ENCODE measurements at regions not wholly inside any gene's neighbourhood (a gene's known extent, or its start where the extent isn't known, plus 50 kb on each side); places are given as distances from the start of the nearest gene placed in this dataset.

- Histone ChIP-seq H3K4me1 (ENCODE audit: insufficient read depth, low read length, poor library complexity, severe bottlenecking) (peaks cover 15% of the 10 kb centered on the region), H2AFZ (ENCODE audit: low read length) (no peak overlapping the region), H3K9me3 (ENCODE audit: low read length) (no peaks in the 10 kb centered on the region), H3K4me2 (ENCODE audit: low read length) (no peak overlapping the region), H4K20me1 (ENCODE audit: insufficient read depth, low read length) (no peaks in the 10 kb centered on the region), H3K9me2 (ENCODE audit: insufficient read depth, low read length) (no peaks in the 10 kb centered on the region), H3K4me3 (ENCODE audit: low read depth, low read length, poor library complexity, severe bottlenecking) (no peak overlapping the region), H3K27ac (ENCODE audit: low read depth, low read length, poor library complexity, severe bottlenecking) (no peak overlapping the region), H3K36me3 (ENCODE audit: insufficient read depth, low read length) (no peaks in the 10 kb centered on the region), H3K79me2 (ENCODE audit: insufficient read depth, low read depth, low read length) (no peaks in the 10 kb centered on the region)
- no peak for DNase-seq (ENCODE audit: low spot score)
- ChIA-PET CTCF (ENCODE audit: unreplicated experiment) (no interaction called here), POLR2A (no interaction called here)
- intact Hi-C loops (cut with micrococcal nuclease; ENCODE audit: unreplicated experiment): no loop called here
- BruUV-seq (replicated peaks): no TSS peak
- no peak for TF ChIP-seq CTCF (conservative IDR thresholded peaks at IDR 0.05; ENCODE audit: low read length)
- no peak for TF ChIP-seq EZH2phosphoT487 (IDR thresholded peaks at IDR 0.05; ENCODE audit: borderline replicate concordance, low read depth, low read length)
Measured at GRCh38 chr5:112681481-112681908, 56.2 kb upstream of the APC start.

- H3K4me1 ChIP-seq (ENCODE audit: insufficient read depth, low read length, poor library complexity, severe bottlenecking): peaks cover 15% of the 10 kb centered on the region
- POLR2A ChIA-PET: interaction anchor here (1.1 kb wide), 1 partner anchor 14 kb away, joined by 4 read pairs; no protein-coding TSS in a partner anchor
- H3K27ac ChIP-seq (ENCODE audit: low read depth, low read length, poor library complexity, severe bottlenecking): no peak overlapping the region
- H3K4me2 ChIP-seq (ENCODE audit: low read length): no peak overlapping the region
- no peak for DNase-seq (ENCODE audit: low spot score)
- CTCF ChIA-PET (ENCODE audit: unreplicated experiment): no interaction called here
- H3K4me3 ChIP-seq (ENCODE audit: low read depth, low read length, poor library complexity, severe bottlenecking): no peak overlapping the region
- H3K36me3 ChIP-seq (ENCODE audit: insufficient read depth, low read length): no peaks in the 10 kb centered on the region
- no peak overlapping the region for H2AFZ ChIP-seq (ENCODE audit: low read length)
- H3K9me3 ChIP-seq (ENCODE audit: low read length): no peaks in the 10 kb centered on the region
- no peaks in the 10 kb centered on the region for H3K9me2 ChIP-seq (ENCODE audit: insufficient read depth, low read length)
- TF ChIP-seq CTCF (conservative IDR thresholded peaks at IDR 0.05; ENCODE audit: low read length) (no peak), EZH2phosphoT487 (IDR thresholded peaks at IDR 0.05; ENCODE audit: borderline replicate concordance, low read depth, low read length) (no peak)
- no peaks in the 10 kb centered on the region for H3K79me2 ChIP-seq (ENCODE audit: insufficient read depth, low read depth, low read length)
- no TSS peak for BruUV-seq (replicated peaks)
- no peaks in the 10 kb centered on the region for H4K20me1 ChIP-seq (ENCODE audit: insufficient read depth, low read length)
- intact Hi-C loops (cut with micrococcal nuclease; ENCODE audit: unreplicated experiment): no loop called here
Measured at GRCh38 chr5:112682621-112683061, 55.0 kb upstream of the APC start.

- peaks cover 15% of the 10 kb centered on the region for H3K4me1 ChIP-seq (ENCODE audit: insufficient read depth, low read length, poor library complexity, severe bottlenecking)
- CTCF ChIA-PET (ENCODE audit: unreplicated experiment): no interaction called here
- intact Hi-C loops (cut with micrococcal nuclease; ENCODE audit: unreplicated experiment): no loop called here
Measured at GRCh38 chr5:112684121-112684520, 53.6 kb upstream of the APC start.

More at GRCh38 chr5:112684121-112684520, 53.6 kb upstream of the APC start:
- H3K79me2 ChIP-seq (ENCODE audit: insufficient read depth, low read depth, low read length): no peaks in the 10 kb centered on the region
- no peak overlapping the region for H3K27ac ChIP-seq (ENCODE audit: low read depth, low read length, poor library complexity, severe bottlenecking)
- POLR2A ChIA-PET: interaction anchor here (0.5 to 2.2 kb wide), 3 partner anchors 13 to 691 kb away, joined by 4 to 9 read pairs (median 5); no protein-coding TSS in a partner anchor
- no peak overlapping the region for H3K4me3 ChIP-seq (ENCODE audit: low read depth, low read length, poor library complexity, severe bottlenecking)
- H2AFZ ChIP-seq (ENCODE audit: low read length): peak overlapping the region; percentile 44; the same call in 1 of the 2 replicates
- no peaks in the 10 kb centered on the region for H4K20me1 ChIP-seq (ENCODE audit: insufficient read depth, low read length)
- peak overlapping the region; percentile 25 for H3K4me2 ChIP-seq (ENCODE audit: low read length)
- peak; percentile 43 for DNase-seq (ENCODE audit: low spot score)
- TF ChIP-seq EZH2phosphoT487 (IDR thresholded peaks at IDR 0.05; ENCODE audit: borderline replicate concordance, low read depth, low read length) (no peak), CTCF (conservative IDR thresholded peaks at IDR 0.05; ENCODE audit: low read length) (no peak)
- no peaks in the 10 kb centered on the region for H3K9me3 ChIP-seq (ENCODE audit: low read length)
- H3K9me2 ChIP-seq (ENCODE audit: insufficient read depth, low read length): no peaks in the 10 kb centered on the region
- no TSS peak for BruUV-seq (replicated peaks)
- H3K36me3 ChIP-seq (ENCODE audit: insufficient read depth, low read length): no peaks in the 10 kb centered on the region

Measured in OCI-LY7 (cell line).